ENCODE measurements at regions not wholly inside any gene's neighbourhood (a gene's known extent, or its start where the extent isn't known, plus 50 kb on each side); places are given as distances from the start of the nearest gene placed in this dataset.

- TF ChIP-seq ZBED1 (IDR thresholded peaks at IDR 0.05; ENCODE audit: borderline replicate concordance) (no peak), ZNF687 (IDR thresholded peaks at IDR 0.05) (no peak)
Measured at GRCh38 chr4:89587364-89587763, 249.6 kb downstream of the SNCA start (continued).

- ChIA-PET SMC1A (ENCODE audit: uncharacterized antibody, unreplicated experiment) (interaction anchor here (1.1 kb wide), 1 partner anchor 316 kb away, joined by 3 read pairs; no protein-coding TSS in a partner anchor), CTCF (interaction anchor here (1.6 kb wide), 1 partner anchor 316 kb away, joined by 4 read pairs; no protein-coding TSS in a partner anchor), RAD21 (ENCODE audit: unreplicated experiment) (no interaction called here), POLR2A (no interaction called here)
- H3K79me2 ChIP-seq (ENCODE audit: control insufficient read depth, insufficient read depth, low read length), result no peaks in the 10 kb centered on the region
- no peak overlapping the region for H3K27ac ChIP-seq (ENCODE audit: control insufficient read depth, insufficient read depth)
- no peaks in the 10 kb centered on the region for H3K27me3 ChIP-seq (replicated peaks in 1 of 2; ENCODE audit: control insufficient read depth in 2 of 2, insufficient read depth in 2 of 2, low read length in 1 of 2)
- H3K9ac ChIP-seq (ENCODE audit: control insufficient read depth, insufficient read depth, low read length), result no peak overlapping the region
- no peak overlapping the region for H2AFZ ChIP-seq (ENCODE audit: control insufficient read depth, low read depth, low read length)
- no peaks in the 10 kb centered on the region for H3K9me3 ChIP-seq (replicated peaks; ENCODE audit: control insufficient read depth, insufficient read depth, low read length)
- TF ChIP-seq ATF3 (IDR thresholded peaks at IDR 0.05; ENCODE audit: borderline replicate concordance, extremely low read depth, low read depth, low read length), result no peak
- peak in 1 of 3 experiments; percentile 29; a peak in 1 of 6 replicates for TF ChIP-seq CTCF (IDR thresholded peaks at IDR 0.05 in 2 of 3, conservative IDR thresholded peaks at IDR 0.05 in 1 of 3; ENCODE audit: control insufficient read depth in 2 of 3, extremely low read depth in 1 of 3, insufficient read depth in 1 of 3, low read depth in 3 of 3, low read length in 3 of 3)
- H3K4me1 ChIP-seq (ENCODE audit: control insufficient read depth, insufficient read depth, low read length), result no peaks in the 10 kb centered on the region
- FAIRE-seq, result peak; percentile 61
- DNase-seq (ENCODE audit: low read depth, low spot score), result no peak
- 0% methylated on average over 2 of the region's 2 CpGs for WGBS (ENCODE audit: insufficient coverage, insufficient replicate concordance, low lambda C conversion rate, missing lambda C conversion rate)
- in situ Hi-C loops (cut with MboI) (no loop called here), intact Hi-C loops (cut with micrococcal nuclease; ENCODE audit: unreplicated experiment) (no loop called here)
- BruUV-seq (replicated peaks), result no TSS peak
- no peak; the same call in 2 of the 3 replicates for ATAC-seq
- H3K4me3 ChIP-seq, result no peak overlapping the region
- H4K20me1 ChIP-seq (ENCODE audit: control insufficient read depth, insufficient read depth), result no peaks in the 10 kb centered on the region
- no peaks in the 10 kb centered on the region for H3K36me3 ChIP-seq (ENCODE audit: control insufficient read depth in 2 of 2, insufficient read depth in 2 of 2, low read length in 1 of 2)
- H3K4me2 ChIP-seq (ENCODE audit: control insufficient read depth, insufficient read depth), result no peak overlapping the region
Measured at GRCh38 chr4:89586864-89587263, 250.1 kb downstream of the SNCA start.
